ENCODE measurements at regions not wholly inside any gene's neighbourhood (a gene's known extent, or its start where the extent isn't known, plus 50 kb on each side); places are given as distances from the start of the nearest gene placed in this dataset.
"Not testable (repeated sequence)": the region's sequence is repeated elsewhere in the genome, so short reads cannot be mapped to it uniquely, and the experiment has no call there.

DNA sequence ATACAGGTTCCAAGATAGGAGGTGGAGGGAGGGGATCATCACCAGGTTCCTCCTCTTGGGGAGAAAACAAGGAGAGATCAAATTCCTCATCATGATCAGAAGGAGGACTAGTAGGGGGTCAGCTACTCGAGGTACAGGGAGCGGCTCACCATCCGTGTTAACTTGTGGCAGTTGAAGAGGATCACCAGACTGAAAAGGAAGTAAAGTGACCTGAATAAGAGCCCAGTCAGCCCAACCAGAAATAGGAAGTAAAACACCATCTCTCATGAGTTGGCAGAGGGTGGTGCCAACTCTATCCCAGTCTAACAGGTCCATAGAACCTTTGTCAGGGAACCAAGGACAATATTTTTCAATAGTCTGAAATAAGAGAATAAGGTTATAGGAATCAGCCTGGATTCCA is 213.1 kb upstream of the KCNN2 start:
- not testable (repeated sequence) for H3K4me3 Mint-ChIP-seq, H3K4me1 Mint-ChIP-seq, H3K27me3 Mint-ChIP-seq, H3K27ac Mint-ChIP-seq, ATAC-seq, H3K36me3 Mint-ChIP-seq
- H3K9me3 Mint-ChIP-seq = peaks cover 21% of the 10 kb centered on the region

DNA sequence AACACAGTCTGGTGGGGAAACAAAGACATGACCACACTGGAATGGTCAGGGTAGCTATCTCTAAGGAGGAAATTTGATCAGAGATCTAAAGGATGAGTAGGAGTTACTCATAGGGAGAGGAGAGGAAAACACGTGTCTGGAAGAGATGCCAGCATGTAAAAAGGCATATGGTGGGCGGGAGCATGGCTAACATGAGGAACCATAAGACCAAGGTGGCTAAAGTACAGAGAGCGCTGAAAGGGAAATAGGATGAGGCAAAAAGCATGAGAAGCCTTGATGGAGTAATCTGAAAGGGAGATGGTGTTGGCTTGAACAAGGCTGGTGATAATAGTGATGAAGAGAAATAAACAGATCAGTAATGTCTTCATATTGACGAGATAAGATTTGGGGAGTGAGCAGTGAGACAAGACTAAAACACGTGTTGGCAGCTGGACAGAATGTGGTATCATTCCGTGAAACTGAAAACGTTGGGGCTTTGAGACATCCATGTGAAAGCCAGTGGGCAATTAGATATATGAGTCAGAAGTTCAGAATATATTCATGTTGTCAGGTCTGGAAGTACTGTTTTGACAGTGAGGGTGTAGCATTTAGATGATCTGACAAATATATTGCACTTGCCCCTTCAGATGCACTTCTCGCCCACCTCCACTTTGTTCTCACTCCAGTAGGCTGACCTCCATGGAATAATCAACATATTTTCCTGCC is 209.1 kb upstream of the KCNN2 start:
- H3K4me3 Mint-ChIP-seq = no peak overlapping the region
- peaks cover 19% of the 10 kb centered on the region for H3K9me3 Mint-ChIP-seq
- no peaks in the 10 kb centered on the region for H3K4me1 Mint-ChIP-seq
- H3K27me3 Mint-ChIP-seq = no peaks in the 10 kb centered on the region
- no peak for ATAC-seq
- H3K27ac Mint-ChIP-seq = no peak overlapping the region
- H3K36me3 Mint-ChIP-seq = no peaks in the 10 kb centered on the region

GRCh38 chr5:114153392-114153791 is 208.5 kb upstream of the KCNN2 start:
- no peaks in the 10 kb centered on the region for H3K36me3 Mint-ChIP-seq
- no peaks in the 10 kb centered on the region for H3K27me3 Mint-ChIP-seq
- no peak for ATAC-seq
- H3K9me3 Mint-ChIP-seq = peaks cover 17% of the 10 kb centered on the region
- no peak overlapping the region for H3K27ac Mint-ChIP-seq
- no peaks in the 10 kb centered on the region for H3K4me1 Mint-ChIP-seq
- H3K4me3 Mint-ChIP-seq = no peak overlapping the region

GRCh38 chr5:114153833-114154232 is 208.0 kb upstream of the KCNN2 start:
- Mint-ChIP-seq H3K27ac (no peak overlapping the region), H3K4me3 (no peak overlapping the region), H3K27me3 (no peaks in the 10 kb centered on the region), H3K9me3 (peaks cover 13% of the 10 kb centered on the region), H3K4me1 (no peaks in the 10 kb centered on the region), H3K36me3 (no peaks in the 10 kb centered on the region)
- ATAC-seq = no peak

DNA sequence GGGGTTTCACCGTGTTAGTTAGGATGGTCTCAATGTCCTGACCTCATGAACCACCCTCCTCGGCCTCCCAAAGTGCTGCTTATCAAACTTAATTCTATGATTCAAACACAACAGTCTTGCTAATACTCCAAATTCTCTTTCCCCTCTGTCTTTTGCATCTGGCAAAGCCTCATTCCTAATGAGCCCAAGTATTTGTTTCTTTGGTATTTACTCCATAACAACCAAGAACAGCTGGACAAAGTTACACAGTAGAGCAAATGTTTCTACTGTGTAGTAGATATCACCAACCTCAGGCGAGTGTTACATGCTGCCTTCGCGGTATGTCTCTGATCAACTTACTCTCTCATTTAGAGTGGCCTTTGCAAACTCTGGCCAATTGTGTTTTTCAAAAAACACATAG is 195.8 kb upstream of the KCNN2 start:
- Mint-ChIP-seq H3K27ac (no peak overlapping the region), H3K4me3 (no peak overlapping the region), H3K36me3 (no peaks in the 10 kb centered on the region), H3K4me1 (no peaks in the 10 kb centered on the region), H3K9me3 (peaks cover 5% of the 10 kb centered on the region), H3K27me3 (no peaks in the 10 kb centered on the region)
- ATAC-seq = no peak

- H3K9me3 Mint-ChIP-seq = peaks cover 7% of the 10 kb centered on the region
- H3K27ac Mint-ChIP-seq = no peak overlapping the region
- no peak for ATAC-seq
- H3K36me3 Mint-ChIP-seq = no peaks in the 10 kb centered on the region
- no peaks in the 10 kb centered on the region for H3K27me3 Mint-ChIP-seq
- H3K4me1 Mint-ChIP-seq = no peaks in the 10 kb centered on the region
- no peak overlapping the region for H3K4me3 Mint-ChIP-seq
Observed at GRCh38 chr5:114174131-114174530, 187.7 kb upstream of the KCNN2 start.

GRCh38 chr5:114174837-114175236 is 187.0 kb upstream of the KCNN2 start:
- H3K36me3 Mint-ChIP-seq = no peaks in the 10 kb centered on the region

GRCh38 chr5:114176356-114176755 is 185.5 kb upstream of the KCNN2 start:
- H3K36me3 Mint-ChIP-seq = no peaks in the 10 kb centered on the region
- no peak overlapping the region for H3K4me3 Mint-ChIP-seq
- H3K9me3 Mint-ChIP-seq = peaks cover 7% of the 10 kb centered on the region
- ATAC-seq = no peak
- H3K27ac Mint-ChIP-seq = no peak overlapping the region
- H3K27me3 Mint-ChIP-seq = no peaks in the 10 kb centered on the region
- H3K4me1 Mint-ChIP-seq = no peaks in the 10 kb centered on the region

More at GRCh38 chr5:114174837-114175236, 187.0 kb upstream of the KCNN2 start:
- Mint-ChIP-seq H3K27ac (no peak overlapping the region), H3K27me3 (no peaks in the 10 kb centered on the region), H3K4me3 (no peak overlapping the region), H3K4me1 (no peaks in the 10 kb centered on the region), H3K9me3 (peaks cover 7% of the 10 kb centered on the region)
- ATAC-seq = no peak

GRCh38 chr5:114179134-114179533 is 182.7 kb upstream of the KCNN2 start:
- no peaks in the 10 kb centered on the region for H3K4me1 Mint-ChIP-seq
- H3K27ac Mint-ChIP-seq = no peak overlapping the region
- no peak overlapping the region for H3K4me3 Mint-ChIP-seq
- H3K27me3 Mint-ChIP-seq = no peaks in the 10 kb centered on the region
- no peak for ATAC-seq
- H3K9me3 Mint-ChIP-seq = no peaks in the 10 kb centered on the region
- no peaks in the 10 kb centered on the region for H3K36me3 Mint-ChIP-seq

DNA sequence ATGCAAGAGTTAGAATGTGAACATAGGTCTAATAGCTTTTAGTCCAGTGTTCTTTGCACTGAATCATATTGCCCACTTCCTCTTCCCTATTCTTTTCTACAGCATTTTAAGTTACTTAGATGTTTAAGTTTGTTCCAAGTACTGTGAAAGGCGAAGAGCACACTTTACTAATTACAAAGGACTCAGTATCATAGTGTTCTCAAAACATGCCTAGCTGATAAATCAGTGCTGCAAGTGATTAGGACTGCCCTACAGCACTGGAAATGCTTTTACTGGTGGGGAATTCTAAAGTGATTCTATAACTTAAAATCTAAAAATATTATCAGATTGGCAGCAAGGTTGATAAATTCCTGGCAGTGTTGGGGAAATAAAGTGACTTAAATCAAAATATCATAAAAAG is 177.9 kb upstream of the KCNN2 start:
- H3K27me3 Mint-ChIP-seq = no peaks in the 10 kb centered on the region

GRCh38 chr5:114185274-114185673 is 176.6 kb upstream of the KCNN2 start:
- Mint-ChIP-seq H3K9me3 (peaks cover 4% of the 10 kb centered on the region), H3K4me1 (no peaks in the 10 kb centered on the region), H3K27ac (no peak overlapping the region), H3K4me3 (no peak overlapping the region), H3K36me3 (no peaks in the 10 kb centered on the region), H3K27me3 (no peaks in the 10 kb centered on the region)
- ATAC-seq = no peak

More for the DNA sequence above, 177.9 kb upstream of the KCNN2 start:
- H3K4me3 Mint-ChIP-seq = no peak overlapping the region
- no peak for ATAC-seq
- H3K9me3 Mint-ChIP-seq = peaks cover 3% of the 10 kb centered on the region
- H3K4me1 Mint-ChIP-seq = no peaks in the 10 kb centered on the region
- no peaks in the 10 kb centered on the region for H3K36me3 Mint-ChIP-seq
- H3K27ac Mint-ChIP-seq = no peak overlapping the region

DNA sequence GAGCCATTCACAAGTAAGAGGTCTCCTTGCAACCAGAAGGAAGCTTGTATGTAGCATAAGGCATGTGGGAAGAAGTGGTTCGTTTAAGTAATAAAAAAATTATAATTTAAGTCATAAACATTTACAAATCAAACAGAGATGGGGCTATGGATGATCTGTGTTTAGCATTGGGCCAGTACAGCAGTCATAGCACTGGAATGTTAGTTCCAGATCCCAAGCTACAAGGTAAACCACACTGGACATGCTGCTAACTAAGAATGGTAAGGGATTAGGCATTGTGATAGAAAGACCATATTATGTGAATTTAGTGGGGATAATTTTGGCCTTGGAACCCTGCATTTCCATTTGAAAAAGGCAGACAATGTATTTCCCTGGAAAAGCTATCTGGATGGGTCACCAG is 170.4 kb upstream of the KCNN2 start:
- peaks cover 4% of the 10 kb centered on the region for H3K9me3 Mint-ChIP-seq
- H3K36me3 Mint-ChIP-seq = no peaks in the 10 kb centered on the region
- no peak overlapping the region for H3K4me3 Mint-ChIP-seq
- no peaks in the 10 kb centered on the region for H3K4me1 Mint-ChIP-seq
- H3K27me3 Mint-ChIP-seq = no peaks in the 10 kb centered on the region
- no peak overlapping the region for H3K27ac Mint-ChIP-seq
- no peak for ATAC-seq

- no peak for ATAC-seq
- H3K36me3 Mint-ChIP-seq = no peaks in the 10 kb centered on the region
- H3K27ac Mint-ChIP-seq = no peak overlapping the region
- H3K9me3 Mint-ChIP-seq = peaks cover 4% of the 10 kb centered on the region
- no peak overlapping the region for H3K4me3 Mint-ChIP-seq
- no peaks in the 10 kb centered on the region for H3K4me1 Mint-ChIP-seq
- no peaks in the 10 kb centered on the region for H3K27me3 Mint-ChIP-seq
Observed at GRCh38 chr5:114192108-114192507, 169.8 kb upstream of the KCNN2 start.

DNA sequence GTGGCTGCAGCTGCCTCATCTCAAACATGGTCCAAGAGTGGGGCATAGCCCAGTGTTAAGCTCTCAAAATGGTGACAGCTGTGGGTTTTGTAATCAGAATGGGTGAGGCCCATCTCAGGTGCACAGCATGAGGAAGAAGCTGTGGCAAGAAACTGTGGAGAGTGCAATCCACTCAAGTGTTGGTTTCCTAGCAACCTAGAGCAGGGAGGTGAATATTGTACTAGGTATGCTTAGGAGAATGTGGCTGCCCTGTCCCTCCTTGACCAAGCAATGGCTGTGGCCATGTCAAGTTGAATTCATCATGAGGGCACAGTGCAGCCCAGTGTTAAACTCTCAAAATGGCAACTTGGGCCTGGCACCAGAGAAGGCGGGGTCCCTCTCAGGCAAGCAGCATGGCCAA is 160.5 kb upstream of the KCNN2 start:
- Mint-ChIP-seq H3K4me3 (no peak overlapping the region), H3K27ac (no peak overlapping the region)

DNA sequence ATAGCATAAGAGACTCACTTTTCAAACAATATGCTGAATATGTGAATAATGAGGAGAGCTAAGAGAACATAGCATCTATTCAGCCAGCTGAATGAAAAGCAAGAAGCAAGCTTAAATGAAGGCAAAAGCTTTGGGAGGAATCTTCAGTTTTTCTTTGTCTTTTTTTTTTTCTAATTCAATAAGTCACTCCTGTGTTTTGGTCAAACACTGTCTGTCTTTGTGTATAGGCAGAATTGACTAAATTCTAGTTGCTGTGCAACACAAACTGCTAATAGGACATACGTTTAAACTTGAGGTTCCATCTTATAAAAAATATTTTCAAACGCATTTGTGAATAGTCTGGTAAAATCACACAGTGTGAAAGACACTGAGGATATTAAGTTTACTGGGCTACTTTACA is 156.9 kb upstream of the KCNN2 start:
- no peaks in the 10 kb centered on the region for H3K27me3 Mint-ChIP-seq
- H3K9me3 Mint-ChIP-seq = peaks cover 8% of the 10 kb centered on the region
- no peaks in the 10 kb centered on the region for H3K36me3 Mint-ChIP-seq
- no peak overlapping the region for H3K4me3 Mint-ChIP-seq
- H3K4me1 Mint-ChIP-seq = no peaks in the 10 kb centered on the region
- no peak for ATAC-seq
- no peak overlapping the region for H3K27ac Mint-ChIP-seq

More for the DNA sequence above, 160.5 kb upstream of the KCNN2 start:
- Mint-ChIP-seq H3K9me3 (peaks cover 6% of the 10 kb centered on the region), H3K4me1 (no peaks in the 10 kb centered on the region), H3K36me3 (no peaks in the 10 kb centered on the region), H3K27me3 (no peaks in the 10 kb centered on the region)
- no peak for ATAC-seq

DNA sequence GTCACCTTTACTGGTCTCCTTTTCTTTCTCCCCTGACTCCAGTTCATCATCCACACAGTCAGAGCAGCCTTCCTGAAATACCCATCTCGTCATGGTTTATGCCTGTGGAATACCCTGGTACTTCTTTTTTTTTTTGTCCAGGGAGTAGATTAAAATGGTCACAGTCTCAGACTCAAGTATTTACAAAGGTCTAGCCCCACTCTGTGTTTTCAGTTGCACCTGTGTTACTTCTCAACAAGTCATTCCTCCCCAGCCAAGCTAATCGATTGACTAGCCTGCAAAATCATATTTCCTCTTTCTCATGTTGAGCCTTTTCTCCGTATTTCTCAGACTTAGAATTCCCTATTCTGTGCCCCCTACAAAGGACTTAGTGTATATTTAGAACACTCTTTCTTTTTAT is 155.2 kb upstream of the KCNN2 start:
- no peaks in the 10 kb centered on the region for H3K36me3 Mint-ChIP-seq

More for the DNA sequence above, 155.2 kb upstream of the KCNN2 start:
- no peak overlapping the region for H3K27ac Mint-ChIP-seq
- peaks cover 3% of the 10 kb centered on the region for H3K9me3 Mint-ChIP-seq
- no peaks in the 10 kb centered on the region for H3K27me3 Mint-ChIP-seq
- no peak for ATAC-seq
- no peaks in the 10 kb centered on the region for H3K4me1 Mint-ChIP-seq
- H3K4me3 Mint-ChIP-seq = no peak overlapping the region

All from stimulated activated memory B cell treated with anti-CD40 and anti-IgM and Interleukin-4, amounts not matched to agents 10 μg/mL and 1 μg/mL and 100 μg/mL, for 72 hours (primary cell).